UCSD-AML1 (cell line): ENCODE measurements at regions not wholly inside any gene's neighbourhood (a gene's known extent, or its start where the extent isn't known, plus 50 kb on each side); places are given as distances from the start of the nearest gene placed in this dataset.
"Not testable (repeated sequence)": the region's sequence is repeated elsewhere in the genome, so short reads cannot be mapped to it uniquely, and the experiment has no call there.

Experiments used
- DNase-seq: peaks from one replicate; lab custom pipeline; 2025; ENCODE audit not compliant: unreplicated experiment; lab: John Stamatoyannopoulos, UW

- no peak for DNase-seq
Observed at GRCh38 chrX:127782904-127783303, 269.3 kb downstream of the ACTRT1 start.

DNA sequence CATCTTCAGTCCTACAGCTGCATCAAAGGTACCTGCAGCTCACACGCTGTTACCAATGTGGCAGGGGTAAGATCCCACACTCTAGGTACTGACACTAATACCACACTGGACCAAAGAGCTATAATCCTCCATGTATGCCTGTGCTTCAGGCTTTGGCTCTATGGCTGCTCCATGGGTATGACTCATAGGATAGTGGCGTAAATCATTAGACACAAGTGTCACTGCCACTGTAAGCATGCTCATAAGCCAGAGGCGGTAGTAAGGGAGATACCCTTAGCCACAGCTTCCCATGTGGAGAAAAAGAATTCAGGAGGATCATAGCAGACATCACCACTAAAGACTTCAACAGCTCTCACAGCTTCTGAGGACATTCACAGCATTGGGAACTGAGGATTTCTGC lies 287.5 kb downstream of the ACTRT1 start:
- DNase-seq, result no peak

GRCh38 chrX:127762663-127763062 lies 289.5 kb downstream of the ACTRT1 start:
- no peak for DNase-seq

- DNase-seq, result no peak
Observed at GRCh38 chrX:127732709-127733108, 319.5 kb downstream of the ACTRT1 start.

DNA sequence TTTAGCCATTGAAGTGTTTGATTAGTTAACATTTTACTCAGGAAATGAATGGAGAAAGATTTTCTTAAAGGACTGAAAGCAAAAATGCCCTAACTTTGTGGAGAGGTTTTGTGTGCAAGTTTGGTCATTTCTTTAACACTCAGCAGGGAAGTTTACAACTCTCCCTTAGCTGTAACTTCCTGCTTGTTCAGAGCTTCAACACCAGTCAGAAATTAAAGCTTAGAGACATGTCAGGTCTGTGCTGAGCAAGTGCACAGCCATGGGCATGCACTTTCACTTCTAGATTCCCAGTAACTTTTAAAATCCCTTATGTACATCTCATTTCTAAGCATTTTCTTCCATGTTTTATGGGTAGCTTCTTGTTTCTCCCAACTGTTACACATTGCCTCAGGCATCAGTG lies 326.0 kb downstream of the ACTRT1 start:
- no peak for DNase-seq

DNA sequence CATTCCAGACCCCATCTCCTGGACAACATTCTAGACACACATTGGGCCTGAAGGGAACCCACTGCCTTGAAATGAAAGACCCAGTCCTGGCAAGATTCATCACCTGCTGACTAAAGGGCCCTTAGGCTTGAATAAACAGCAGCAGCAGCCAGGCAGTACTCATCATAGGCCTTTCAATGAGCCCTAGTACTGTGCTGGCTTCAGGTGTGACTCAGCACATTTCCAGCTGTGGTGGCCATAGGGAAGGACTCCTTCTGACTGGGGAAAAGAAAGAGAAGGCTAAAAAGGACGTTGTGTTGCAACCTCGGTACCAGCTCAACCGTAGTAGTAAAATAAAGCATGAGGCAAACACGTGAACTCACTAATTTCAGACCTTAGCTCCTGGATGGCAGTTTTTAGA lies 344.0 kb downstream of the ACTRT1 start:
- peak; percentile 31 for DNase-seq

- DNase-seq, result no peak
Observed at GRCh38 chrX:127702527-127702926, 349.7 kb downstream of the ACTRT1 start.

GRCh38 chrX:127662942-127663341 lies 389.3 kb downstream of the ACTRT1 start:
- not testable (repeated sequence) for DNase-seq

GRCh38 chrX:127649011-127649410 lies 403.2 kb downstream of the ACTRT1 start:
- DNase-seq, result no peak

DNA sequence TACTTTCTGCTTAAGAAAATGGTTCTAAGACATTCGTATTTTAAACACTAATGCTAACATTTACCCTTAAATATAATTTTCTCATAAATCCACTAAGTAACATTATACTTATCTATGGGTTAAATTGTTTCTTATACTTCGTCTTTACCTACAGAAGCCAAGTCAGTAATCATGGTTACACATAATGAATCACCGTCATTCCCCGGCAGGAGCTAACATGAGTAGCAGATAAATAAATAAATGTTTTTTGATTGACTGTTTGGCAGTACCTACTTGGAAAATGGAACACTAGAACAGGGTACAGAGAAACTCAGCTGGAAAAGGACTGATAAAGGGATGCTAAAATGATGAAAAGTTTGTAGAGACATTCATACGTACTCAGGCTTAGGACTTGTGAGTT lies 430.4 kb downstream of the ACTRT1 start:
- no peak for DNase-seq

DNA sequence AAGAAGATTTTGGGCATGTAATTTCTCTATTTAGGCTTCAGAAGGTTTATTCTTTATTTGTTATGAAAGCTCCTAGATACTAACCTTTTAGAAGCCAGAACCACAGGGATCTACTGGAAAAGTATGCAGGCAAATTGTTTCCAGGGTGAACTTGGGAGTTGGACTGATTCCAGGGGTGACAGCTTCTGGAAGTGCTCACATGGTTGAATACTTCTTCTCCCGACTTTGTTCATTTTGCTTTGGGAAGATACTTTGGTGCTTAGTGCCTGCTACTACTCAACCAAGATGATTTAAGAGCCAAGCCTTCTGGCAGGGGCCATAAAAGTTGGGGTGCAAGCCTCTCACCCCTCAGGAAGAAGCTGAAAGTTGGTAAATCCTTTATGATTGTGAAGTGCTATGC lies 445.6 kb downstream of the ACTRT1 start:
- no peak for DNase-seq

GRCh38 chrX:127596882-127597281 lies 455.3 kb downstream of the ACTRT1 start:
- no peak for DNase-seq

GRCh38 chrX:127578395-127578794 lies 473.8 kb downstream of the ACTRT1 start:
- DNase-seq, result no peak

GRCh38 chrX:127577884-127578283 lies 474.3 kb downstream of the ACTRT1 start:
- no peak for DNase-seq

DNA sequence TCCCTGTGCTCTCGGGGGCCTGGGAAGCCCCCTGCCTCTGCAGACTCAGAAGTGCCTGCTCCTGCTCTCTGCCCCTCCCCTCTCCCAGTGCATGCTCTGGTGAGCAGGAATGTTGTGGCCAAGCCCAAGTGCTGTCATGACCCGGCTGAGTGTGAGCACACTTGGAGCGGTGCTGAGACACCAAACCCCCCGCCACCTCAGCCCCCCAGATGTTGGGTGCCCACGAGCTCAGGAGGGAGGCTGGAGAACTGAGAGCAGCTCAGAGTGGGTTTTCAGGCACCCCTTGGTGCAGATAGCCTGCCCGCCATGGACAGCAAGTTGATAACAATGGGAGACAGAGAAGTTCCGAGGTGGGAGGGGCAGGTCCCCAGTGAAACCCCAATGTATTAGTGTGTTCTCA lies 477.4 kb downstream of the ACTRT1 start:
- DNase-seq, result no peak

DNA sequence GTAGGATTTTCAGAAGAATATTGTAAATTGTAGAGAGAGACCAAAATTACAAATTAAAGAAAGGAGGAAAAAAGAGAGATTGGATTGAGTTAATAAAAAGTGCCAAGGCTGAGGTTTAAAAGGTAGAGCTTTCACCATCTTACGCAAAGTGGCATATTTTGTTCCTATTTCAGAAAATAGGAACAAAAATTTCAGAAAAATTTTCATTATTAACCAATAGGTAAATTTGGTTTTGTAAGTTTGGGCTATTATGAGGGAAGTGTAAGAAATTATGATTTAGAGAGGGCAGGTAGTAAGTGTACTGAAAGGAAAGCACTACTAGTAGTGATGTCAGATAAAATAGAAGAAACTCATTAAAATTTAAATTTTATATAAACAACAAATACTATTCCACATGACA lies 479.7 kb downstream of the ACTRT1 start:
- DNase-seq, result no peak

DNA sequence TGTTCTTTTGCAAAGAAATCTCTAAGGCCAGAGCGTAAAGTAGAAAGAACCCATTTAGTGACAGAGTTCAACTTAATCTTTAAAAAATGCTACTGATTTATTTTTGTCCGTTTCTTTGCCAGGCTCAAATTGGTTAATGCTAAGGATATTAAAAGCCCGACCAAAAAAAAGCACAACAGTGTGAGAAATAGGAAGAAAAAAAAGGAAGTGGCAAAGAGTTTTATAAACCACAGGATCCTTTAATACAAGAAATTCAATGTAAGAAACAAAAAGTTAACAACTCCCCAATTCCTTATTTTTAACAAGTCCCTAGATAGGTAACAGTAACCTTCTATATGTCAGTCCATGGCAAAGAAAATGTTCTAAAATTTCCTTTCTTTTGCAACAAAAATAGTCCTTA lies 480.4 kb downstream of the ACTRT1 start:
- no peak for DNase-seq

DNA sequence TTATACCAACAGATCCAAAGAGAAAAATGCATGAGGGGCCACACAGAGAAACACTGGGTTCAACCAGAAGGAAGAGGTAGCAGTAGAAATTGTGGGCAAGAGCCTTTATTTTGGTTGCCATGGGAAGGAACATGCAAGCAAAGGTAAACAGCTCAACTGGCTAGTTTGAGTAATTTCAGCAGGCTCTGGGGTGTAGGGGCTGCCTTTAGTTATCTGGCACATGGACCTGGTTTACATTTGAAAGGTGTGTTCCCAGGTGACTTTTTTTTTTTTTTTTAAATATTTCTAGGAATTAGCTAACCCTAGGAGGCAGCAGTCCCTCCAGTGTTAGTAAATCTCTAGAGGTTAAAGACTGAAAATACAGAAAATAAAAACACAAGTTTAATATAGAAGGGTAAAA lies 481.9 kb downstream of the ACTRT1 start:
- DNase-seq, result no peak

- DNase-seq, result no peak
Observed at GRCh38 chrX:127568691-127569090, 483.5 kb downstream of the ACTRT1 start.

- no peak for DNase-seq
Observed at GRCh38 chrX:127558811-127559210, 493.4 kb downstream of the ACTRT1 start.

GRCh38 chrX:127552571-127552970 lies 499.6 kb downstream of the ACTRT1 start:
- no peak for DNase-seq

DNA sequence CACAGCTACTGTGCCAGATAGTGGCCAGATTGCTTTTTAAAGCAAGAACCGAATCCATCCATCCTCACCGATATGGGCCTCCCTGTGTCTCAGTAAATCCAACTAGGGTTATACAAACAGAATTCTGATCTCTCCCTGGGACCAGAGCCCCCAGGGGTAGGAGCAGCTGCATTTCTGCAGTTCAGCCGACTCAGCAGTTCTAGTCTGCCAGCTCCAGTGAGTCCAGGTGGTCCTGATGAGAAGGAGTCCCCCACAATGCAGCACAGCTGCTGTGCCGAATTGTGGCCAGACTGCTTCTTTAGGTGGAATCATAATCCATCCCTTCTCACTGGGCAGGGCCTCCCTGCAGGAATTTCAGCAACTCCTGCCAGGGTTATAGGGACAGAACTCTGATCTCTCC lies 532.9 kb downstream of the ACTRT1 start:
- no peak for DNase-seq

- no peak for DNase-seq
Observed at GRCh38 chrX:127490000-127490399, 562.2 kb downstream of the ACTRT1 start.

GRCh38 chrX:127466211-127466610 lies 586.0 kb downstream of the ACTRT1 start:
- DNase-seq, result no peak
